NCI-H748 treated with DMSO at 0.1 percent for 48 hours (cell line): ENCODE measurements at regions not wholly inside any gene's neighbourhood (a gene's known extent, or its start where the extent isn't known, plus 50 kb on each side); places are given as distances from the start of the nearest gene placed in this dataset.
"Not testable (repeated sequence)": the region's sequence is repeated elsewhere in the genome, so short reads cannot be mapped to it uniquely, and the experiment has no call there.

Experiments
- DNase-seq: peaks from one replicate; lab custom pipeline; 2025; lab: John Stamatoyannopoulos, UW

- peak; percentile 72 for DNase-seq
Observed at GRCh38 chr17:30731210-30732132, 93.0 kb downstream of the CRLF3 start.

GRCh38 chr17:30730837-30731209, 93.7 kb downstream of the CRLF3 start:
- DNase-seq = not testable (repeated sequence)

GRCh38 chr17:30730171-30730836, 94.2 kb downstream of the CRLF3 start:
- DNase-seq = not testable (repeated sequence)

DNA sequence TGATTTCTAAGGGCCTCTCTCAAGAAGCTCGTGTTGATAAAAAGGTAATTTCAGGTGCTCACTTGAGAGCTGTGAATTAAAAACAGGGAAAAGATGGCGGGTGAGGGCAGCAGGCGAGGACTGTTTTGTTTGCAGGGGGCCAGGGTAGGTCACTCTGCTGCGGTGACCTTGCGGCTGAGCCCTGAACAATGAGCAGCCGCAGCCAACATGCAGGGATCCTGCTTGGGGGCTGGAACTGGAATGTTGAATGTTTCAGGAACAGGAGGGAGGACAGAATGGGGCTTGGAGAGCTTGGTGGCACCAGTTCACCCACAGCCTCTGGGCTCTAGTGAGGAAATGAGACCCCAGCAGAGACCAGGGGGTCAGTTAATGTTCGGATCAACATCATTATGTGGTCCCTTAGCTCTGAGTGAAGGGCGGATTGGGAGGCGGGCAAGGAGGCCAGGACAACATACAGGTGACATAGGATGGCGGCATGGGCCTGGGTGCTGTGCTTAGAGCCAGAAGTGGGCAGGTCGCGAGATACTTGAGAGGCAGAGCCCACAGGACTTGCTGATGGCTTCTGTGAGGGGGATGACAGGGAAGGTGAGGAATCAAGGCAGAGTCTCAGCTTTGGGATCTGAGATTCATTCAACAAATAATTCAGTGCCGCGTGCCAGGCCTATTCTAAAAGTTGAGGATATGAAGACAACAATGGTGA, 94.9 kb downstream of the CRLF3 start:
- not testable (repeated sequence) for DNase-seq

- not testable (repeated sequence) for DNase-seq
Observed at GRCh38 chr17:30727517-30727916, 97.0 kb downstream of the CRLF3 start.

- not testable (repeated sequence) for DNase-seq
Observed at GRCh38 chr17:30726734-30727133, 97.8 kb downstream of the CRLF3 start.

GRCh38 chr17:30726310-30726709, 98.2 kb downstream of the CRLF3 start:
- not testable (repeated sequence) for DNase-seq

DNA sequence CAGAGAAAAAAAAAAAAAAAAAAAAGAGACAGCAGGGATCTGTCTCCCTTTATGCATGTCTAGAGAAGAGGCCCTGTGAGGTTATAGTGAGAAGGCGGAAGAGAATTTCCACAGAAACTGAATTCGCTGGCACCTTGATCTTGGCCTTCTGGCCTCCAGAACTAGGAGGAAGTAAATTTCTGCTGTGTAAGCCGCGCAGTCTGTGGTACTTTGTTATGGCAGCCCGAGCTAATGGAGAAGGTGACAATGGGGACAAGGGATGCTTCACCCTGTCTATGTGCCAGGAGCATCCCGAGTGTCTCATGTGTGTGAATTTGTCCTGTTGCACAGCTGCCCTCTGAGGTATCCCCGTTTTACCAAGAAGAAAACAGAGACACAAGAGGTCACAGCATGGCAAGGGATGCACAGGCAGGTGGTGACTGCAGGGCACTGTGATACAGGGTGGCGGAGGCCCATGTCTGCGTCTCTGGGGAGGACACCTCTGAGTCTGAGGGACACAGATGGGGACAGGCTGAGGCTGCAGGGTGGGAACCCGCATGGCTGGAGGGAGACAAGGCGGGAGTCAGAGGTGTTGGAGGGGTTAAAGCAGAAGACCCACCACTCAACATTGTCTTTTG, 100.3 kb downstream of the CRLF3 start:
- not testable (repeated sequence) for DNase-seq

- DNase-seq = not testable (repeated sequence)
Observed at GRCh38 chr17:30722114-30722780, 102.2 kb downstream of the CRLF3 start.

DNA sequence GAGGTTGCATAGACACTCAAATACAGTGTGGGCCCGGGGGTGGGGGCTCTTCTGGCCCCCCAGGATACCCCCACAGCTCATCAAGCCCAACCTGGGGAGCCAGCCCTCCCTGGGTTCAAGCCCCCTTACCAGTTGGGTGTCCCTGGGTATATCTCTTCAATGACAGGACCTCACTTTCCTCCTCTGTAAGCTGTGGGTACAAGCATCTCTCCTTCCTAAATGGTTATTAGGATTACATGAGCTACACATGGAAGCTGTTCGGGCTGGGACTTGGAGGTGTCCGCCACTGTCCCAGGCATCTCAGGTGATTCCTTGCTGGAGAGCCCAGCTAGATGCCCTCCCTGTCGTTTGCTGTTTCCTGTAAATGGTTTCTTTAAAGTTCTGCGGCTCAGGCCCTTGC, 103.5 kb downstream of the CRLF3 start:
- DNase-seq = not testable (repeated sequence)

GRCh38 chr17:30720013-30720471, 104.5 kb downstream of the CRLF3 start:
- DNase-seq = no peak

DNA sequence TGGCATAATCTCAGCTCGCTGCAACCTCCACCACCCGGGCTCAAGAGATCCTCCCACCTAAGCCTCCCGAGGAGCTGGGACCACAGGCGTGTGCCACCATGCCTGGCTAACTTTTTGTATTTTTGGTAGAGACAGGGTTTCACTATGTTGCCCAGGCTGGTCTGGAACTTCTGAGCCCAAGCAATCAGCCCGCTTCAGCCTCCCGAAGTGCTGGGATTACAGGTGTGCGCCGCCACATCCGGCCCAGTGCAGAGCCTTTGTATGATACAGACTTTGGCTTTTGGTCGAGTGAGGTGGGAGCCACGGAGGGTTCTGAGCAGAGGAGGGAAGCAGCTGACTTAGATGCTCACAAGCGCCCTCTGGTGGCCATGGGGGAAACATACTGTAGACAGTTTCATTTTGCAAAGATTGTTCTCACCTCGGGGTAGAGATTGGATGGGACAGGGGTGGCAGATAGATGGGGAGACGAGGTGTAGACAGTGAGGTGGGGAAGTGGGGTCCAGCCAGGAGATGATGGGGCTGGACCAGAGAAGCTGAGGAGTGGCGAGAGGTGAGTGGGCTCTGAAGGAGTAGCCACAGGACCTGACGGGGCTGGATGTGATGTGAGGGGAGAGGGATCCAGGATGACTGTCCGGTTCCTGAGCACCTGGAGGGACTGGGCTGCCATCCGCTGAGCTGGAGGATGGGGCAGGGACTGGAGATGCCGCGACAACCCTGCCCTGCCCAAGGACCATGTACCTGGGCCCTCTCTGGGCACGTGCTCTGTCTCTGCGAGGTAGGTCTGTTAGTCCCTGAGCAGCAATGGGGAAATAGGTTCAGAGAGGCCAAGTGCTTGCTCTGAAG, 105.1 kb downstream of the CRLF3 start:
- peak; percentile 50 for DNase-seq

DNA sequence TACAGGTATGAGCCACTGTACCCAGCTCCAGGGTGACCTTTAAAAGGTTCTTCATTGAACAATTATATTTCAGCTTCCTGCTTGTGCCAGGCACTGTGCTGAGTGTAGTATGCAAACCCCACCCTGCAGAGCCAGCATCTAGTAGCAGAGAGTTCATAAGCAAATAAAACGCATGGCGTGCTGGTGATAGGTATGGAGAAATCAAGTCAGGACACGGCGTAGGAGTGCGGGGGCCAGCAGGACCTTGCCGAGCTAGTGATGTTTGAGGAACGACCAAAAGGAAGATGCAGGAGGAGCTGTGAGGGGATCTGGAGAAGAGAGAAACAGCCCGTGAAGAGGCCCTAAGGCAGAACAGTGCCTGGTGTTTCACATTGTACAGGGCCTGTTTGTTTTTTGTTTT, 105.8 kb downstream of the CRLF3 start:
- not testable (repeated sequence) for DNase-seq

GRCh38 chr17:30718099-30718447, 106.4 kb downstream of the CRLF3 start:
- DNase-seq = not testable (repeated sequence)

GRCh38 chr17:30717291-30718098, 107.0 kb downstream of the CRLF3 start:
- no peak for DNase-seq

DNA sequence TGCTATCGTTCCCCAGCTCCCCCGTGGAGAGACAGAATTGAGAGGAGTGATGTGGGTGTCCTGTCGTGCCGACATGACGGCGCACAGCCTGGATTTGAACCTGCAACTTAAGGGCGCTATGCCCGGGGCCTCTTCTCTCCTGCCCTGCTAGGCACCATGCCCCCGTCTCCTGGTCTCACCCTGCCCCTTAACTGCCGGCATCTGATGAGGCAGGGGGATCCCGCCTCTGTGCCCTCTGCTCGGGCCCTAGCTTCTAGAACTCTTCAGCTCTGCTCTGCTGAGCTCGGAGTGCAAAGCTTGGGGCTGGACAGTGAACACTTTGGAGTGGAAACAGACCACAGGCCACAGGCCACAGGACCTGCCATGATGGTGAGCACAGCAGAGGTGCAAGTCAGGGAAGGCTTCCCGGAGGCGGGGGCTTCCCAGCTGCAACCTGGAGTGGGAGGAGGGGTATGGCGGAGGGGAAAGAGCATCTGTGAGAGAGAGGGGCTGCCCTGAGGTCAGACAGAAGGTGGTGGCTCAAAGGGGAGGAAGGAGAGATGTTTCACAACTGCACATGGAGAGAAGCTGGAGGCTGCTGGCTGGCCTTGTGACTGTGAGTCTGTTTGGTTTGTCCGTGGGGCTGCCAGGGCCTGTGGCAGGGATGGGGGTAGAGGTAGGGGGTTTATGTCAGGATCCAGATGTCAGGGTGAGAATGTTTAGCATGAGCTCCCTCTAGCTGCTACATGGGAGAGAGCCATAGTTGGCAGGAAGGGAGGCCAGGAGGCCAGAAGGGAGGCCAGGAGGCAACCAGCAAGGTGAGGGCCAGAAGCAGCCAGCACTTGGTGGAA, 107.8 kb downstream of the CRLF3 start:
- DNase-seq = no peak

DNA sequence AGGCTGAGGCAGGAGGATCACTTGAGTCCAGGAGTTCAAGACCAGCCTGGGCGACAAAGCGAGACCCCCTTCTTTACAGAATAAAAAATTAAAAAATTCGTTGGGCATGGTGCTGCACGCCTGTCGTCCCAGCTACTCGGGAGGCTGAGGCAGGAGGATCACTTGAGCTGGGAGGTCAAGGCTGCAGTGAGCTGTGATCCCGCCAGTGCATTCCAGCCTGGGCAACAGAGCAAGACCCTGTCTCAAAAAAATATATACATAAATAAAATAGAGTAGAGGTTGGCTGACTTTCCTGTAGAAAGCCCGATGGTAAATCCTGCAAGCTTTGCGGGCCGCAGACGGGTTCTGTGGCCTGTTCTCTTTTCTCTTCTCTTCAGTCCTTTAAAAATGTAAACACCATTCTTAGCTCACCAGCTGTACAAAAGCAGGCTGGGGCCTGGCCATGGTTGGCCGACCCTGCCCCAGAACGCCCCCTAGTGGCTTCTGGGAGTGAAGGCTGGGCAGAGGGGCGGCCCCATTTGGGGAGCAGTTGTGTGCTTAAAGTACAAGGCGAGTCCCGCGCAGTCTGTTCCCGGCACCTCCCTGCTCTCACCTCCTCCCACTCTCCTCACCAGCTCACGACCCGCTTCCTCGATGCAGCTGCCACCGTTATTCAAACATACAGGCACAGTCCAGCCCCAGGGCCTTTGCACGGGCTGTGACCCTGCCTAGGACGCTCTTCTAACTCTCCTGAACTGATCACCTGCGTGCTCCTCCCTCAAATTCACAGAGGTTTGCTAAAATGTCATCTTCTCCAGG, 109.5 kb downstream of the CRLF3 start:
- DNase-seq = peak; percentile 15

GRCh38 chr17:30713805-30714204, 110.7 kb downstream of the CRLF3 start:
- not testable (repeated sequence) for DNase-seq
